CD14-positive monocyte (primary cell): ENCODE measurements at regions not wholly inside any gene's neighbourhood (a gene's known extent, or its start where the extent isn't known, plus 50 kb on each side); places are given as distances from the start of the nearest gene placed in this dataset.

Source experiments
- DNase-seq, 3 donors: peaks; one replicate each; pipeline ENCODE4 v3.0.0-alpha.2; 2011 to 2022
- H2AFZ ChIP-seq: 2 replicates; pipeline ENCODE4 v1.6.0; 2012; ENCODE audit warnings: mild to moderate bottlenecking, low read depth, low read length, inconsistent platforms; ENCODE audit not compliant: insufficient read depth, poor library complexity, severe bottlenecking
- H3K27ac ChIP-seq, 2 donors: 1 replicate in 1 of 2; 2 replicates in 1 of 2; pipeline ENCODE4 v1.5.1; 2012 to 2013; ENCODE audit warnings: low read length in 2 of 2, control low read depth in 1 of 2, inconsistent platforms in 1 of 2, low read depth in 1 of 2, mild to moderate bottlenecking in 1 of 2
- H3K27me3 ChIP-seq, 2 donors: one replicate each; pipeline versions ENCODE4 v1.6.0 to v1.6.1; 2011 to 2013; ENCODE audit warnings: low read length in 2 of 2; ENCODE audit not compliant: control insufficient read depth in 2 of 2, insufficient read depth in 2 of 2
- H3K36me3 ChIP-seq, 2 donors: replicated peaks in 1 of 2; 1 replicate in 1 of 2; 2 replicates in 1 of 2; pipeline versions ENCODE4 v1.5.1 to v1.6.1; 2012 to 2013; ENCODE audit warnings: low read length in 2 of 2, control low read depth in 1 of 2, inconsistent platforms in 1 of 2, mild to moderate bottlenecking in 1 of 2; ENCODE audit not compliant: insufficient read depth in 2 of 2, control insufficient read depth in 1 of 2
- H3K4me1 ChIP-seq, 2 donors: 1 replicate in 1 of 2; 2 replicates in 1 of 2; pipeline versions ENCODE4 v1.5.1 to v1.6.1; 2012 to 2013; ENCODE audit warnings: low read length in 2 of 2, control low read depth in 1 of 2, inconsistent platforms in 1 of 2, mild to moderate bottlenecking in 1 of 2, moderate library complexity in 1 of 2; ENCODE audit not compliant: insufficient read depth in 2 of 2, control insufficient read depth in 1 of 2
- H3K4me2 ChIP-seq: replicated peaks from 2 replicates; pipeline ENCODE3; 2012; ENCODE audit warnings: low read length, moderate library complexity, mild to moderate bottlenecking; ENCODE audit not compliant: poor library complexity, severe bottlenecking; ENCODE audit errors: extremely low read depth
- H3K4me3 ChIP-seq, 3 experiments: fragments of 200-600 bp in 1 of 3; sonication (generic) in 1 of 3; replicated peaks in 1 of 3; 1 replicate in 2 of 3; 2 replicates in 1 of 3; pipeline ENCODE4 v1.5.1; 2011 to 2013; ENCODE audit warnings: low read length in 3 of 3, mild to moderate bottlenecking in 3 of 3, control low read depth in 2 of 3, low read depth in 2 of 3, inconsistent platforms in 1 of 3, moderate library complexity in 1 of 3
- H3K79me2 ChIP-seq: 2 replicates; pipeline ENCODE4 v1.6.0; 2012; ENCODE audit warnings: mild to moderate bottlenecking, control low read depth, inconsistent platforms, low read length, moderate library complexity; ENCODE audit not compliant: insufficient read depth
- H3K9ac ChIP-seq: 2 replicates; pipeline ENCODE4 v1.6.0; 2017; ENCODE audit warnings: low read length, mild to moderate bottlenecking; ENCODE audit not compliant: insufficient read depth, poor library complexity, severe bottlenecking
- H3K9me3 ChIP-seq, 2 donors: replicated peaks in 1 of 2; 1 replicate in 1 of 2; 2 replicates in 1 of 2; pipeline versions ENCODE4 v1.5.1 to v1.6.1; 2012 to 2013; ENCODE audit warnings: low read length in 2 of 2, control low read depth in 1 of 2; ENCODE audit not compliant: control insufficient read depth in 1 of 2, insufficient read depth in 1 of 2
- H4K20me1 ChIP-seq: 2 replicates; pipeline ENCODE4 v1.6.0; 2012; ENCODE audit warnings: mild to moderate bottlenecking, low read length, control low read depth, moderate library complexity; ENCODE audit not compliant: insufficient read depth
- H3K27ac Mint-ChIP-seq, 7 donors: one replicate each; pipeline ENCODE4 v1.8.0; 2020; ENCODE audit warnings: mild to moderate bottlenecking in 7 of 7, mixed read lengths in 7 of 7, moderate library complexity in 6 of 7, inconsistent platforms in 2 of 7
- H3K27me3 Mint-ChIP-seq, 3 donors: one replicate each; pipeline ENCODE4 v1.8.0; 2021 to 2022; ENCODE audit warnings: low read depth in 3 of 3, mild to moderate bottlenecking in 3 of 3, mixed read lengths in 3 of 3, moderate library complexity in 3 of 3, inconsistent platforms in 1 of 3
- H3K36me3 Mint-ChIP-seq, 2 donors: one replicate each; pipeline ENCODE4 v1.8.0; 2020; ENCODE audit warnings: mixed read lengths in 2 of 2, inconsistent platforms in 1 of 2, mild to moderate bottlenecking in 1 of 2
- H3K4me1 Mint-ChIP-seq: one replicate; pipeline ENCODE4 v1.8.0; 2020; ENCODE audit warnings: mild to moderate bottlenecking, mixed read lengths
- H3K4me3 Mint-ChIP-seq, 2 donors: one replicate each; pipeline ENCODE4 v1.8.0; 2020; ENCODE audit warnings: mild to moderate bottlenecking in 2 of 2, mixed read lengths in 2 of 2, moderate library complexity in 1 of 2
- H3K9me3 Mint-ChIP-seq, 7 donors: one replicate each; pipeline ENCODE4 v1.8.0; 2020 to 2022; ENCODE audit warnings: mixed read lengths in 7 of 7, mild to moderate bottlenecking in 6 of 7, moderate library complexity in 6 of 7, inconsistent platforms in 2 of 7
- WGBS: methylation state at CpG from one replicate; pipeline ENCODE4 v1.1.5; 2013; ENCODE audit warnings: missing lambda C conversion rate; ENCODE audit not compliant: insufficient coverage; 5-methylcytosine and 5-hydroxymethylcytosine counted together
- intact Hi-C, 2 donors: fragments of 100-400 bp; cut with micrococcal nuclease; formaldehyde crosslinking; loops; one replicate each; pipeline versions ENCODE4 v1.15.0 to v1.15.1; 2023
- TF ChIP-seq, protein P1 (sequence below): fragments of 200-600 bp; IDR thresholded peaks from one replicate; pipeline ENCODE4 v1.8.0; 2022; ENCODE audit warnings: antibody characterized with exemption, mild to moderate bottlenecking

DNA sequence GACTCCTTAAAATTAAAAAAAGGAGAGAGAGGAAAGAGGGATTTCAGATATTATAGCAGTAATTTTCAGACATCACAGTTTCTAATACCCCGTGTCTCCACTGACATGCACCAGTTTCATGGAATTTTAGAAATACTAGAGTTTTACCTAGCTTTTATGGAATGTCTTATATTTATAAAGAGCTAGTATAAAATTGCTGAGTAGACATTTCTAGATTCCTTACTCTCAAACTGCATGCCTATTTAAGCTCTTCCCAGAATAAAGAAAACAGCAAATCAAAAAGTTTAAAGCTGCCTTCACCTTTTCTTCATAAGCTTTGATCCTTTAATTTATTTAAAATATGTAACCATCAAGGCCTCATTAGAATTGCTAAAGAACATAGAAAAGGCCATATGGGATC lies 247.4 kb upstream of the IL12A start:
- WGBS: no CpG with 5 or more reads among the region's 1 CpG
- H3K36me3 ChIP-seq: no peaks in the 10 kb centered on the region
- H3K4me3 ChIP-seq: no peak overlapping the region
- no peaks in the 10 kb centered on the region for H3K4me1 Mint-ChIP-seq
- H3K27ac Mint-ChIP-seq: no peak overlapping the region
- no peak for DNase-seq
- no peaks in the 10 kb centered on the region for H3K4me1 ChIP-seq
- no peaks in the 10 kb centered on the region for H3K36me3 Mint-ChIP-seq
- intact Hi-C loops: no loop called here
- H3K9me3 Mint-ChIP-seq: peaks cover 0 to 3% (median 2%) of the 10 kb centered on the region in 7 donors
- no peaks in the 10 kb centered on the region for H3K9me3 ChIP-seq
- H3K79me2 ChIP-seq: no peaks in the 10 kb centered on the region
- H3K9ac ChIP-seq: no peak overlapping the region
- TF ChIP-seq, protein P1, sequence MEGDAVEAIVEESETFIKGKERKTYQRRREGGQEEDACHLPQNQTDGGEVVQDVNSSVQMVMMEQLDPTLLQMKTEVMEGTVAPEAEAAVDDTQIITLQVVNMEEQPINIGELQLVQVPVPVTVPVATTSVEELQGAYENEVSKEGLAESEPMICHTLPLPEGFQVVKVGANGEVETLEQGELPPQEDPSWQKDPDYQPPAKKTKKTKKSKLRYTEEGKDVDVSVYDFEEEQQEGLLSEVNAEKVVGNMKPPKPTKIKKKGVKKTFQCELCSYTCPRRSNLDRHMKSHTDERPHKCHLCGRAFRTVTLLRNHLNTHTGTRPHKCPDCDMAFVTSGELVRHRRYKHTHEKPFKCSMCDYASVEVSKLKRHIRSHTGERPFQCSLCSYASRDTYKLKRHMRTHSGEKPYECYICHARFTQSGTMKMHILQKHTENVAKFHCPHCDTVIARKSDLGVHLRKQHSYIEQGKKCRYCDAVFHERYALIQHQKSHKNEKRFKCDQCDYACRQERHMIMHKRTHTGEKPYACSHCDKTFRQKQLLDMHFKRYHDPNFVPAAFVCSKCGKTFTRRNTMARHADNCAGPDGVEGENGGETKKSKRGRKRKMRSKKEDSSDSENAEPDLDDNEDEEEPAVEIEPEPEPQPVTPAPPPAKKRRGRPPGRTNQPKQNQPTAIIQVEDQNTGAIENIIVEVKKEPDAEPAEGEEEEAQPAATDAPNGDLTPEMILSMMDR: no peak
- H2AFZ ChIP-seq: no peak overlapping the region
- no peak overlapping the region for H3K27ac ChIP-seq
- no peak overlapping the region for H3K4me3 Mint-ChIP-seq
- peaks cover 0 to 2% (median 1%) of the 10 kb centered on the region in 3 donors for H3K27me3 Mint-ChIP-seq
- no peaks in the 10 kb centered on the region for H3K27me3 ChIP-seq
- H4K20me1 ChIP-seq: no peaks in the 10 kb centered on the region
- no peak overlapping the region for H3K4me2 ChIP-seq

DNA sequence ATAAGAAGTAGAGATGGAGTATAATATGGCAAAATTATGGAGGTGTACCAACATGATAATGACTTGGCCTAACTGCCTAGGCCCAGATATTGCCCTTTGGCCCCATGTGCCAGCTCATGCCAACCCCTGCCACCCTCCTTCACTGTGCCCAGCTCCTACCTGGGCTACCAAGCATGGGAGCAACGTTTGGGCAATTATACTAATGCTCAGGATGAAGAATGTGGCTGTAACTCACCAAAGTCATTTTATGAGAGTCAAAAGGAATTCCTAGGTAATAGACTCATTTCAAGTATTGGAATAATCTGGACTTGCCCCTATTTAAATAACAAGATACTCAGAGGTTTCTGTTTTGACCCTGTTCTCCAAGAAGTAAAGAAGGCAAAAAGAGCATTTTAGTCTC lies 240.2 kb upstream of the IL12A start:
- H2AFZ ChIP-seq: no peak overlapping the region
- no peaks in the 10 kb centered on the region for H3K79me2 ChIP-seq
- H3K36me3 Mint-ChIP-seq: no peaks in the 10 kb centered on the region
- no peaks in the 10 kb centered on the region for H3K4me1 Mint-ChIP-seq
- H3K4me3 Mint-ChIP-seq: no peak overlapping the region
- no peak overlapping the region for H3K4me2 ChIP-seq
- WGBS: no CpG with 5 or more reads among the region's 1 CpG
- H3K9me3 Mint-ChIP-seq: peaks cover 0 to 3% (median under 1%) of the 10 kb centered on the region in 7 donors
- H3K9me3 ChIP-seq: no peaks in the 10 kb centered on the region
- peaks cover 0 to 5% (median 4%) of the 10 kb centered on the region in 3 donors for H3K27me3 Mint-ChIP-seq
- H4K20me1 ChIP-seq: no peaks in the 10 kb centered on the region
- TF ChIP-seq, protein P1: no peak
- H3K4me3 ChIP-seq: no peak overlapping the region
- no peaks in the 10 kb centered on the region for H3K27me3 ChIP-seq
- no peak overlapping the region for H3K27ac ChIP-seq
- H3K27ac Mint-ChIP-seq: no peak overlapping the region
- H3K4me1 ChIP-seq: no peaks in the 10 kb centered on the region
- H3K36me3 ChIP-seq: no peaks in the 10 kb centered on the region
- no peak for DNase-seq
- no peak overlapping the region for H3K9ac ChIP-seq
- intact Hi-C loops: no loop called here
